GM18870 (cell line): ENCODE measurements at regions not wholly inside any gene's neighbourhood (a gene's known extent, or its start where the extent isn't known, plus 50 kb on each side); places are given as distances from the start of the nearest gene placed in this dataset.

Experiments used
- ATAC-seq: cut with Tn5 transposase; IDR thresholded peaks from one replicate; pipeline ENCODE4 v1.9.1; 2021; ENCODE audit warnings: moderate library complexity; ENCODE audit not compliant: unreplicated experiment

DNA sequence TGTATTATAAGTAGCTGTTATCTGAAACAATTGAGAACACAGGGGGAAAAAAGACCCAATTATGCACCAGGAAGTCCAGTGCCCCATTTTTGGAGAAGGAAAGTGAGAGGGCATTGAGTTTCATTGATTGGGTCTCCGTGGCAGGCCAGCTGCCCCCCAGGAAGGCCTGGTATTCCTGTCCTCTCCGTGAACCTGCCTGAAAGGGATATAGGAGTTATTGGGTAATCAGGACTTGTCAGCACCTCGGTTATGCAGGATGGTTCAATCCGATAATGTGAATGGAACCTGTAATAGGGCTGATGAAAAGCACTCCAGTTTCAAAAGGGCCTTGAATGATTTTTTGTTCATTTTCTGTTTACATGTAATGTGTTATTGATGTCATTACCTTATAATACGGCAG, 122.0 kb upstream of the RARB start:
- no peak for ATAC-seq

DNA sequence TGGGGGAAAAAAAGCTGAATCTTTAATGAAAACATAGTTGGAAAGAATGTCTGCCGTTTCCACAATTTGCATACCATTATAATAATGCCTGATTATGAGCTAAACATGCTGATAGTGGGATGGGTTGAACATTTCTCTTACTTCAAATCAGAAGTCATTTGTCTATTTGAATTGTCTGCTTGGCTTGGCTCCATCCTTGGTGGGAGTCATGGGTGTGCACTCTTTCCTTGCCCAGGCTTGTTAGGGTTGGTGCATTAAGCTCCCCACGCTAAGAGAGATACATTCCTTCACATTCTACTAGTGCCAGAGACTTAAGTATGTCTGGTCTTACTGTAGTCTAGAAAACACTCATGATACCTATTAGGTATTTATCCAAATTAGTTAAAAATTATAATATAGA, 121.4 kb upstream of the RARB start:
- no peak for ATAC-seq

DNA sequence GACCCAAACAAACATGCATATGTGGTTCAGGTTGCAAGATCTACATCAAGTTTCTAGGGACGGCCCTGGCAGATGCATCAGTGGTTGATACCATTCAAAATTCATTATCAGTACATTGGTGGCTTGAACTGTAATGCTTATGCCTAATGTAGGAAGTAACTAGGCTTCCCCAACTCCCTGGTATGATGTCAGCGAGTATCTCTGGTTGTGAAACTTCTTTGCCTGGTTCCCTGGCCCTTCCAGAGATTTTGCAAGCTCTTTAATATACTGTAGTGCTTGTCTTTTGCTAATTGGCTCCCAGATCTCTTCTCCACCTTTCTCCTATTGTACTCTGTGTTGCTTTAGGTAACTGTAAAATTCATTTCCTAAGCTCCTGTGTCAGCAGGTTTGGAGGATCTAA, 114.8 kb upstream of the RARB start:
- no peak for ATAC-seq

DNA sequence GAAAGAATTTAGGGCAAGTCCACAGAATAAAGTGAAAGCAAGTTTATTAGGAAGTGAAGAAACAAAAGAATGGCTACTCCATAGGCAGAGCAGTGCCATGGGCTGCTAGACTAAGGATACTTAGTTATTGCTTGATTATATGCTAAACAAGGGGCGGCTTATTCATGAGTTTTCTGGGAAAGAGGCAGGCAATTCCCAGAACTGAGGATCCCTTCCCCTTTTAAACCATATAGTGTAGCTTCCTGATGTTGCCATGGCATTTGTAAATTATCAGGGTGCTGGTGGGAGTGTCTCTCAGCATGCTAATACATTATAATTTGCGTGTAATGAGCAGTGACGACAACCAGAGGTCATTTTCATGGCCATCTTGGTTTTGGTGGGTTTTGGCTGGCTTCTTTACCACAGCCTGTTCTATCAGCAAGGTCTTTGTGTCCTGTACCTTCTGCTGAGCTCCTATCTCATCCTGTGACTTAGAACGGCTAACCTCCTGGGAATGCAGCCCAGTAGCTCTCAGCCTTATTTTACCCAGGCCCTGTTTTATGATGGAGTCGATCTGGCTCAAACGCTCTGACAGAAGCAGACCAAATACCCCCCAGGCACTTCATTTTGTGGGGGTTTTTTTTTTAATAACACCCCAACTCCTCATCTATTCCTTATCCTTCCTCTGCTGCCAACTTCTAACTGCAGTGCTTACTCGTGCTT, 103.0 kb upstream of the RARB start:
- ATAC-seq = no peak

DNA sequence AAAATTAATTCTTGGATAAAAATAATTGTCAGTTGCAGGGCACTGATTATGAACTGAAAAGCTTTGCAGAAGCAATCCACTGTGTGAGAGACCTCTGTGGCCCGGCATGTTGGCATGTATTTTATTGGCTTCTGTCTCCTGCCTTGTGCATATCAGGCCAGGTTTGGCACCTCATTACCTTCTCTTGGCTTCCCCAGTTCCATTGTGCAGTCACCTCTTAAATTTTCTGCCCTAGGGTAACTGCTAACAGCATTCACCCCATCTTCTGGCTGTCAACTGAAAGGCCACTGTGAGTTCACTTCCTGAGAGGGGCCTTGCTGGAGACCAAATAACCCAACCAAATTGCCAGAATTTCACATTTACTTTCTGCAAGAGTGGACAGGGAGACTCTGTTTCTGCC, 92.7 kb upstream of the RARB start:
- ATAC-seq = no peak

DNA sequence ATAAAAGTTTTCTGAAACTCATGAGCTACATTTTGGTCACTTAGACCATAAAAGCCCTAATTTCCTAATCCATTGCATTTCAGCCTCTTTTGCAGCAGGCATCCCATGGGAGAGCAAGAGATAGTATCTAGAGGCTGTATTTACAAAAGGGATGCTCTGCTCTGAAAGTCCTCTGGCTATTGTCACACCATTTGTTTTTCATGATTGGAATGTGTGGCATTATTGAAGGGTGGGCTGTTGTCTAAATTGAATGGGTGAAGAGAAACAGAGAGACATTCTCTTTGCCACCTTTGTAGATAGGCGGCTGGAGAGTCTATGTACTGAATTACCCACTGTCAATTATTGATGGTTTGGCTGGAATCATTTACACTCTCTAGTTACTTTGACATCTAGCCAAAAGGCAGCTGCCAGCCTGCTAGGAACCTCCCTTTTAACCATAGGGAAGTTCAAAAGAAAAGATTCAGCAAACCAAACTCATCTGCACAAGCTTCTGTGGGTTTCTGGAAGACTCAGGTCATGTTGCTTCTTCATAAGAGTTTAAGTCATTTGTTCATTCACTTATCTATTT, 89.8 kb upstream of the RARB start:
- no peak for ATAC-seq

DNA sequence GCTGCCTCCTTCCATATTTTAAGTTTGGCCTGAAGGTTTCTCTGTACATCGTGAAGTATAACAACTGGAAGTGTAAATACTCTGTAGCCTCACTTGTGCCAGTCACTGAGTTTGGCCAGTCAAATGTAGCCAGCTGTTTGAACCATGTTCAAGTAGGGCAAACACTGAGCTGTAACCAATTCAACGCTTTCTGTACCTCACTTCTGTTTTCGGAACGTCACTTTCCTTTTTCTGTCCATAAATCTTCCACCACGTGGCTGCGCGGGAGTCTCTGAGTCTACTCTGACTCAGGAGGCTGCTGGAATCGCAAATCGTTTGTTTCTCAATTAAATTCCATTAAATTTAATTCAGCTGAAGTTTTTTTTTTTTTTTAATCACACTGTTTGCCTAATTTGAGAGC, 88.8 kb upstream of the RARB start:
- ATAC-seq = no peak

DNA sequence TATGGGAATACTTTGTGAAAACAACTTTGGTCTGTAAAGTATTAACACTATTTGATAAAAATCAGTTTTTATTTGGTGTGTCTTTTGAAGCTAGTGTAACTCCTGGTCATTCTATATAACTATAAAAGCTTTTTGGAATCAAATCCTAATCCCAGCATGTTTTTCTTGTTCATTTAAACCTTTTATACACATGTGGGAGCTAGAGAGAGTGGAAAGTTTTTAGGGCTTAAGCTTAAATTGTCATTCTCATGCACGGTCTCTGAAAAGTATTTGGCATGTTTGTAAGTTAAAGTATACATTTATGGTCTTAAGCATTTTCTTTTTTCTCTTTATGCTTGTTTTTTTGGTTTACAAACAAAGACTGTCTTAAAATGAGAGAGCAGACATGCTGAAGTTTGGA, 83.4 kb upstream of the RARB start:
- no peak for ATAC-seq

DNA sequence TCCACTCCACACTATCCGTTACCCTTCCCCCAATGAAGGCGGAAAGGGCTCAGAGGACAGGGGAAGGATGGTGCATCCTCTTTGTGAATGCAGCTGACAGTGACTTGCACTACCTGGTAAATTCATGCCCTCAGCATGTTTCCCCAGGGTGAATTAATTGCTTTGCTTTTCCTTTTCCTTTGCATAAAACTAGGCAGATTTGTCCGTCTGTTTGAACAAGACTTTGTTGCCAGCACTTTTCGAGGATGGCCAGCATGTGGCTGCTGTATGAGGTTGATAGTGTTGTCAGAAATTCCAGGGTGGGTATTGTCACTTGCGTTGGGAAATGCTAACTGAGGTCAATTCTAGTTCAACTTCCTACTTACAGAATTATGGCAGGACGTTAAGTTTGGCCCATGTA, 79.0 kb upstream of the RARB start:
- no peak for ATAC-seq

DNA sequence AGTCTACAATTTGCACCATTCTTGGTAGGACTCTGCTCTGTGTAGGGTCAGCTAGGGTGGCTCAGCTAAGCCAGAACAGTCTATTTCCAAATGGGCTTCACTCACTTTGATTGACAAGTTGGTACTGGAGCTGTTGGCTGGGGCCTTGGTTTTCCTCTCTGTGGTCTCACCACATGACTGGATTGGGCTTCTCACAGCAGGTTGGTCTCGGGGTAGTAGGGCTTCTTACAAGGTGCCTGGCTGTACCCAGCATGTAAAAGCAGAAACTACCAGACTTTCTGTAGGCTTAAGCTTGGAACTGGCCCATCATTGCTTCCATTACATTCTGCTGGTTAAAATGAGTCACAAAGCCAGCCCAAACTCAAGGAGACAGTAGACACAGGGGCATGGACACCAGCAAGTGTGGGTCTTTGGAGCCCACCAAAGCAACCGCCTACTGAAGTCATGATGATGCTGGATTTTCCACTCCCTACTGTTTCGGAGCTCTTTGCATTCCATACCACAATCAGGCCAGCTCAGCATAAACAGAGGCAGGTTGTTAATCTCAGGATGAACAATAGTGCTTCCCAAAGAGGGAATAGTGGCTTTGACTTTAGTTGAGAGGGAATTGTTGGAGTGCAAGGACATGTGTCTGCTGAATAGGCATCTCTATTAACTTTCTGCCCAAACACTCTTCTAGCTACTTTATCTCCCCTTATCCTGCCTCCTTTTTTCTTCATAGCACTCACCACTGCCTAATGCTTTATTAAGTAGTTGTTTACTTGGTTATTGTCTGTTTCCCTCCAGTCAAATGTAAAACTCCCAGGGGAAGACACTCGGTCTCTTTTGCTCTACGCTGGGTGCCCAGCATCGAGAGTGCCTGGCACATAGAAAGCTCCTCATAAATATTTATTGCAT, 78.0 kb upstream of the RARB start:
- no peak for ATAC-seq

DNA sequence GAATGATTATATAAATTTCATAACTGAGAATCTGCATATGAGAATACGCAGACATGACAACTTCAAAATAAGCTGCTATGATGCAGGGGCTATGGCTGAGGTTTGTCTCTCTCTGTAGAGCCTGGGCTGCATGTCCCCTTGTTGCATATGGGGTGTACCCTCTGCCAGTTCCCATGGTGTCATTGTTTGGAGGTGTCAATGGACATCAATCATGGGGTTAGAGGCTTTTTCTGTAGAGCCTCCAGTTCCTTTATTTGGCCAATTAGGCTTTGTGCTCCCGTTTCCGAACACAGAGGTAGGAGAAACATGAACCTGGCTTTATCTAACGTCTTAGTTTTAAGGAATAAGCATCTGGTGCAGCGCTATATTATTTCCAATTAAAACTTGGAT, 77.3 kb upstream of the RARB start:
- no peak for ATAC-seq

DNA sequence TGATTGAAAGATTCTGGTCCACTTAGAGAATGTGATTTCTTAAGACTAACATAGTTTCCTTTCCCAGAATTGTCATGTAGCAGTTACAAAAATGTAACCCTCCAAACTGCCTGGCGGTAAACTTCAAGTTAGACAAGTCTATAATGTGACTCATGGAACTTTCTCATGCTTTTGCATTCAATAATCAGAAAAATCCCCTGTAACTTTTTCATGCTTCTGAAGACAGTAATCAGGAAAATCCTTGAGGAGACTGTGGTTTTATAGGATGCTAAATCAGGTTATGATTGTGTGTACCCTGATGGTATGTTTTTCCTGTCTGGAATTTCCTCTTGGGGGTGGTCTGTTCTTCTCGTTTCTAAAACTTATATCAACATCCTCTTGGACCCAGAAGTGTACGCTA, 74.0 kb upstream of the RARB start:
- no peak for ATAC-seq

DNA sequence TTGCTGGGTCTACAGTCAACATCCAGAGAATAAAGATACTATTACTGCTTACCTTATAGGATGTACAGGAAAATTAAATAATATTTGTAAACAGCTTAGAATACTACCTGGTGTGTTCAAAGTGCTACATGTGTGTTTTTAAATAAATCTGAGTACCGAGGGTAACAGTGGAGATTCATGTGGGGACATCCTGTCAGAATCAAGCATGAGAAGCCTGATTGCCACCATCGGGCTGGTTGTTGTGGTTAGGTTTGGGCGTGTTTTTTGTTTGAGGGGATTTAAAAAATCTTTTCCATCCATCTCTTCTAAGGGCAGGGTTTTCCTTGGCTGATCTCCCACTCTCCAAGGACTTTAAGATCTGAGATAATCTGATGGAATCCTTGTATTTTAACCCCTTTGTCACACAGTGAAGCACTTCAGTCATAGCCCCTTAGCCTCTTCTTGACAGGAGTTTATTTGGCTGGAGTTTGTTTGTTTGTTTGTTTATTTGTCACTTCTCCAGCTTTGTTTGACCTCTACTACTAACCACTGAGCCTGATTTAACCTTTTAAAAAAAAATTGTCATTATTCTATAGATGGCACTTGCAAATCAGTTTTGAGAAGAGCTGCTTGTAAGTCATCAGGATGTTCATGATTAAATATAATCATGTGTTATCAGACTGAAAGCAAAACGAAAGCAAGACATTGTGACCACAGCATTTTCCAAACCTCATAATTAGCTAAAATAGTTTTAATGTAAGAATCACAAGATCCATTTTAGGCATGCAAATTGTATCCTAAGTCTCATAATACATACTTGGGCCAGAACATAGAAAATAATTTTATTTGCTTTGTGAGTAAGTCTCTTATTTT, 72.8 kb upstream of the RARB start:
- ATAC-seq = no peak

DNA sequence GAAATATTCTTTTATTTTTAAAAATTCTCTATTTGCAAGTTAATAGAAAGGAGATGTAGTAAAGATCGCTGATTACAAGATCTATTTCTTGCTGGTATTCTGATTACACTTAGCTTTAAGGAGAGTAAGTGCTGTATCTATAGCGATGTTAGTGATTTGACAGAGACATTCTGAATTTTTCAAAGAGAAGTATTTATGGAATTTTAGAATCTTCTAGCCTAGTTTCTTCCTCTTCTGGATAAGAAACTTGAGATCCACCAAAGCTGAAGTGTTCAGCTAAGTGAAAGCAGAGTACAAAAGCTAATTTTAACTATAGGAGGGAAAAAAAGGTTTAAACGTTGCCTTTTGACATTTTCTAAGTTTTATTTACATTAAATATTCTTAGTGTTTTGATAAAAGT, 72.1 kb upstream of the RARB start:
- no peak for ATAC-seq

DNA sequence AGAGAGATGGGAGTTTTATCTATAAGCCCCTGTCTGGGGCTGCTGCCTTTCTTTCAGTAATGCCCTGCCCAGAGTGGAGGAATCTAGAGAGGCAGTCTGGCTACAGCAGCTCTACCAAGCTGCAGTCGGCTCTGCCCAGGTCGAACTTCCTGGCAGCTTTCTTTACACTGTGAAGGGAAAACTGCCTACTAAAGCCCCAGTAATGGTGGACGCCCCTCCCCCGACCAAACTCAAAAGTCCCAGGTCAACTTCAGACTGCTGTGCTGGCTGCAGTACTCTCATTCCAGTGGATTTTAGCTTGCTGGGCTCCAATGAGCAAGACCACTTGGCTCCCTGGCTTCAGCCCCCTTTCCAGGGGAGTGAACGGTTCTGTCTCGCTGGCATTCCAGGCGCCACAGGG, 65.9 kb upstream of the RARB start:
- ATAC-seq = no peak

DNA sequence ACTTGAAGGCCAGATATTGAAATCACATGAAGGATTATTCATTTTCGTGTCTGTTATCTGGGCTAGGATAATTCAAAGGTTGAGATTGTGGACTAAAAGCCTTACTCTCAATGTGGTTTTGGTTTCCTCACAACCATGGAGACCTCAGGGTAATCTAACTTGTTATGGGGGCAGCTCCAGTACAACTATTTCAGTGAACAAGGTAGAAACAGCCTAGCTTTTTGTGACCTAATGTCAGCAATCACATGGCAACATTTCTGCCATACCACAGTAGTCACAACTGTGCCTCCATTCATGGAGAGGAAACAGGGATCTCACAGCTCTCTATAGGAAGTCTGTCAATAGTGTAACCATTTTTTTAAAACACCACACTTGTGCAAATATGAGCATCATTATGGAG, 62.4 kb upstream of the RARB start:
- no peak for ATAC-seq

DNA sequence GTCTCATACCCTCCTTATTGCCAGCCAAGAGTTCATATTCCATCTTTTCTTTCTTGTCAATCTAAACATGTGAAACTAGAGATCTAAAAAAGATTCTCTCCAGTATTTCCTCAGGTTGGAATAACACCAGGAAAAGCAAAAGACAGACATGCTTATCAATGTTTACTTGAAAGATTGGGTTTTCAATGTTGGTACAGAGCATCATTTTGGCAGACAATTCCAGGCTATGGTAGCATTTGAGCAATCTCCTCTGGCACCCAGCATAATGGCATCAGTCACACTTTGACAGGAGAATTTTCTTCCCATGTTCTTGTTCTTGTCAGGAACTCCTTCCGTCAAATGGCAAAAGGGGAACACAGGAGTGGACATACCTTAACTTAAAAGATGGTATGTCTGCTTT, 61.0 kb upstream of the RARB start:
- no peak for ATAC-seq

DNA sequence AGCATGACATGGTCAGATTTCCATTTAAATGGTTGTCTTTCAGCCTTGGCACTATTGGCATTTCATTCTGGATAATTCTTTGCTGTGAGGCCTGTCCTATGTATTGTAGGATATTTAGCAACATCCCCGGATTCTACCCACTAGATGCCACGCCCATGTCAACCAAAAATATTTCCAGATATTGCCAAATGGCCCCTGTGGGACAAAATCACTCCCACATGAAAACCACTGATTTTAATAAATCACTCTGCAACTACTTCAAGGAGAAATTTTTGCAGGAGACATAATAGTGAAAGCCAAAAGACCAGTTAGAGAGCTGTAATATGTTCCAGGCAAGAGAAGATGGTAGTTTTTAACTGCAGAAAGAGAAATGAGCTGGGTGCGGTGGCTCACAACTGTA, 55.9 kb upstream of the RARB start:
- ATAC-seq = no peak

DNA sequence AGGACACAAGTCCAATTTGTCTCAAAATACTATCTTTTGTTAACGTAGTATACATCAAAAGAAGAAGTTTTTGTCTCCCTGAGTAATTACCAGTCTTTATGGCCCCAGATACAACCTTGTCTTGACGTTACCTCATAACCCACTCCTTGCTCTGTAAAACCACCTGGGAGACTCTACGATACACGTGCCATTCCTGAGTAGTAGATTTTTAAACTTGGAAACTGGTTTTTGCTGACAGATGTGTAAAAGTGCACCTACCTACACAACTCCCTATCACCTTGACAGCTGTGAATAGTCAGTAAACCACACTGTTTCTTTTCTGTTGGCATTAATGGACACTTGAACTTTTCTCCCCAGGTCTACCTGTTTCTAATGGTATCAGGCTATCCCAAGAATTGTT, 51.7 kb upstream of the RARB start:
- ATAC-seq = no peak

DNA sequence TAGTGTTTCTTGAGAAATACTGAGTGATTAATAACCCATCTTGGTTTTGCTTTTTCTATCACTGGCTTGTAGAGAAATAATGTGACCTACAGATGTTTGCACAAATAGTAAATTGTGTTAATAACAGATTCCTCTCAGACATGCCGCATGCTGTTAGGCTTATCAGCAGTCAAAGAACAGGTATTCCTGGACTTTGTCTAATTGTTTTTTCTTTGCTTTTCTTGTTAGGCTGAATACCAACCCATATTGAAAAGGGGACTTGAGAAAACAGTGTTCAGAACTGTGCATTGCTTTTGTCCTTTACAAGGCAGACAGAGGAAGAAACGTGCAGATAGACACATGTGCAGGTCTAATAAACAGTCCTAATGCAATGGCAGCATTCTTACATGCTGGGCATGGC, 51.0 kb upstream of the RARB start:
- ATAC-seq = no peak
